Mesenchymal stem cell (in vitro differentiated cells and primary cell): ENCODE measurements at regions not wholly inside any gene's neighbourhood (a gene's known extent, or its start where the extent isn't known, plus 50 kb on each side); places are given as distances from the start of the nearest gene placed in this dataset.

Experiments
- DNase-seq: peaks from one replicate; pipeline ENCODE4 v3.0.0-alpha.2; 2013
- H2AFZ ChIP-seq: one replicate; pipeline ENCODE4 v1.6.1; 2013; ENCODE audit warnings: low read depth, mild to moderate bottlenecking, control low read depth, inconsistent platforms, low read length, moderate library complexity
- H2AK5ac ChIP-seq: 2 replicates; pipeline ENCODE4 v1.6.1; 2013; ENCODE audit warnings: low read length, moderate library complexity, mild to moderate bottlenecking, inconsistent platforms; ENCODE audit not compliant: severe bottlenecking
- H2BK120ac ChIP-seq: one replicate; pipeline ENCODE4 v1.6.1; 2013; ENCODE audit warnings: low read depth, mild to moderate bottlenecking, inconsistent platforms, low read length, moderate library complexity
- H2BK12ac ChIP-seq, 2 experiments: one replicate each; pipeline ENCODE4 v1.6.1; 2013; ENCODE audit warnings: inconsistent platforms in 2 of 2, low read length in 2 of 2, mild to moderate bottlenecking in 2 of 2, moderate library complexity in 2 of 2, control low read depth in 1 of 2
- H2BK15ac ChIP-seq: one replicate; pipeline ENCODE4 v1.6.1; 2013; ENCODE audit warnings: mild to moderate bottlenecking, low read depth, inconsistent platforms; ENCODE audit not compliant: poor library complexity, severe bottlenecking
- H2BK5ac ChIP-seq: 2 replicates; pipeline ENCODE4 v1.6.1; 2013; ENCODE audit warnings: low read depth, mild to moderate bottlenecking, low read length, control low read depth, inconsistent platforms; ENCODE audit not compliant: poor library complexity, severe bottlenecking
- H3K14ac ChIP-seq, 2 experiments: one replicate each; pipeline ENCODE4 v1.6.1; 2013; ENCODE audit warnings: inconsistent platforms in 2 of 2, low read length in 2 of 2, control low read depth in 1 of 2, mild to moderate bottlenecking in 1 of 2, moderate library complexity in 1 of 2
- H3K18ac ChIP-seq, 2 experiments: one replicate each; pipeline ENCODE4 v1.6.1; 2013; ENCODE audit warnings: inconsistent platforms in 2 of 2, low read length in 2 of 2, control low read depth in 1 of 2, low read depth in 1 of 2, mild to moderate bottlenecking in 1 of 2
- H3K23ac ChIP-seq, 2 experiments: one replicate each; pipeline ENCODE4 v1.6.1; 2013; ENCODE audit warnings: inconsistent platforms in 2 of 2, low read length in 2 of 2, mild to moderate bottlenecking in 2 of 2, moderate library complexity in 2 of 2, control low read depth in 1 of 2
- H3K27ac ChIP-seq: 2 replicates; pipeline ENCODE4 v1.5.1; 2013; ENCODE audit warnings: mild to moderate bottlenecking, moderate library complexity, low read length, control low read depth, inconsistent platforms; ENCODE audit not compliant: poor library complexity, severe bottlenecking
- H3K27me3 ChIP-seq, 2 experiments: 2 replicates each; pipeline versions ENCODE4 v1.6.1 to v1.7.0; 2013; ENCODE audit warnings: low read length in 2 of 2, mild to moderate bottlenecking in 2 of 2, moderate library complexity in 2 of 2, control low read depth in 1 of 2, inconsistent platforms in 1 of 2; ENCODE audit not compliant: control insufficient read depth in 1 of 2, insufficient read depth in 1 of 2
- H3K36me3 ChIP-seq, 2 experiments: 2 replicates each; pipeline versions ENCODE4 v1.6.1 to v1.7.0; 2013; ENCODE audit warnings: low read length in 2 of 2, control low read depth in 1 of 2, inconsistent platforms in 1 of 2, low read depth in 1 of 2, mild to moderate bottlenecking in 1 of 2; ENCODE audit not compliant: insufficient read depth in 2 of 2, control insufficient read depth in 1 of 2
- H3K4ac ChIP-seq, 2 experiments: one replicate each; pipeline ENCODE4 v1.6.1; 2013; ENCODE audit warnings: inconsistent platforms in 2 of 2, low read length in 2 of 2, mild to moderate bottlenecking in 2 of 2, moderate library complexity in 2 of 2, control low read depth in 1 of 2, low read depth in 1 of 2
- H3K4me1 ChIP-seq: 2 replicates; pipeline ENCODE4 v1.6.1; 2013; ENCODE audit warnings: low read depth, low read length, control low read depth; ENCODE audit not compliant: control insufficient read depth, insufficient read depth
- H3K4me2 ChIP-seq: 2 replicates; pipeline ENCODE4 v1.6.1; 2013; ENCODE audit warnings: low read length, mild to moderate bottlenecking, inconsistent platforms; ENCODE audit not compliant: poor library complexity, severe bottlenecking
- H3K4me3 ChIP-seq, 2 experiments: 2 replicates each; pipeline versions ENCODE4 v1.5.1 to v1.7.0; 2013; ENCODE audit warnings: low read length in 2 of 2, mild to moderate bottlenecking in 2 of 2, control low read depth in 1 of 2, low read depth in 1 of 2; ENCODE audit not compliant: insufficient read depth in 1 of 2
- H3K79me1 ChIP-seq: replicated peaks from 2 replicates; pipeline ENCODE4 v1.6.1; 2013; ENCODE audit warnings: mild to moderate bottlenecking, control low read depth, low read length, inconsistent platforms; ENCODE audit not compliant: poor library complexity, severe bottlenecking
- H3K9ac ChIP-seq: 2 replicates; pipeline ENCODE4 v1.7.0; 2013; ENCODE audit warnings: mild to moderate bottlenecking, low read length, moderate library complexity
- H3K9me3 ChIP-seq: 2 replicates; pipeline ENCODE4 v1.7.0; 2013; ENCODE audit warnings: mild to moderate bottlenecking, low read length; ENCODE audit not compliant: control insufficient read depth
- H4K8ac ChIP-seq: one replicate; pipeline ENCODE4 v1.6.1; 2013; ENCODE audit warnings: inconsistent platforms, mild to moderate bottlenecking, low read length, moderate library complexity
- H4K91ac ChIP-seq: one replicate; pipeline ENCODE4 v1.6.1; 2013; ENCODE audit warnings: mild to moderate bottlenecking, low read length, inconsistent platforms
- WGBS: methylation state at CpG from one replicate; pipeline ENCODE4 v1.1.7; 2013; ENCODE audit warnings: mixed read lengths; 5-methylcytosine and 5-hydroxymethylcytosine counted together

GRCh38 chr1:68346188-68346808 lies 103.5 kb downstream of the RPE65 start:
- no peak overlapping the region for H3K23ac ChIP-seq
- peak; percentile 54 for DNase-seq

GRCh38 chr1:68344208-68344607 lies 105.5 kb downstream of the RPE65 start:
- H3K79me1 ChIP-seq, result no peaks in the 10 kb centered on the region
- no peak overlapping the region for H3K4ac ChIP-seq
- no peak overlapping the region for H3K18ac ChIP-seq
- H3K27me3 ChIP-seq, result no peaks in the 10 kb centered on the region
- no peak overlapping the region for H3K4me3 ChIP-seq
- H2BK120ac ChIP-seq, result no peak overlapping the region
- H3K27ac ChIP-seq, result no peak overlapping the region
- H3K9me3 ChIP-seq, result no peaks in the 10 kb centered on the region
- H4K91ac ChIP-seq, result no peak overlapping the region
- 97% methylated on average over 4 of the region's 4 CpGs for WGBS
- DNase-seq, result no peak
- H2BK15ac ChIP-seq, result no peak overlapping the region
- H3K4me1 ChIP-seq, result no peaks in the 10 kb centered on the region
- no peak overlapping the region for H3K23ac ChIP-seq
- no peak overlapping the region for H2BK12ac ChIP-seq
- no peak overlapping the region for H4K8ac ChIP-seq
- no peak overlapping the region for H2AFZ ChIP-seq
- no peaks in the 10 kb centered on the region for H3K36me3 ChIP-seq
- H3K4me2 ChIP-seq, result no peak overlapping the region
- no peak overlapping the region for H2BK5ac ChIP-seq
- H3K14ac ChIP-seq, result no peak overlapping the region
- H3K9ac ChIP-seq, result no peak overlapping the region
- no peak overlapping the region for H2AK5ac ChIP-seq

More at GRCh38 chr1:68346188-68346808, 103.5 kb downstream of the RPE65 start:
- Histone ChIP-seq H3K27ac (no peak overlapping the region), H4K91ac (no peak overlapping the region), H3K4me1 (no peaks in the 10 kb centered on the region), H3K18ac (no peak overlapping the region), H3K9me3 (no peaks in the 10 kb centered on the region), H3K9ac (no peak overlapping the region), H2BK120ac (no peak overlapping the region), H3K79me1 (no peaks in the 10 kb centered on the region), H3K14ac (no peak overlapping the region), H4K8ac (no peak overlapping the region), H3K4me3 (no peak overlapping the region), H3K4me2 (no peak overlapping the region), H2BK12ac (no peak overlapping the region), H2AFZ (no peak overlapping the region), H3K4ac (no peak overlapping the region), H2BK5ac (no peak overlapping the region), H3K36me3 (no peaks in the 10 kb centered on the region), H3K27me3 (no peaks in the 10 kb centered on the region), H2AK5ac (no peak overlapping the region), H2BK15ac (no peak overlapping the region)
- no CpG with 5 or more reads among the region's 3 CpGs for WGBS

- no peak overlapping the region for H3K27ac ChIP-seq
- no peak overlapping the region for H3K4me2 ChIP-seq
- H3K79me1 ChIP-seq, result no peaks in the 10 kb centered on the region
- H3K23ac ChIP-seq, result no peak overlapping the region
- H2BK15ac ChIP-seq, result no peak overlapping the region
- no peak overlapping the region for H3K14ac ChIP-seq
- no peak overlapping the region for H4K91ac ChIP-seq
- no peak for DNase-seq
- H3K36me3 ChIP-seq, result no peaks in the 10 kb centered on the region
- no peak overlapping the region for H2AFZ ChIP-seq
- H3K9me3 ChIP-seq, result no peaks in the 10 kb centered on the region
- no peak overlapping the region for H4K8ac ChIP-seq
- no peak overlapping the region for H2BK12ac ChIP-seq
- H3K18ac ChIP-seq, result no peak overlapping the region
- WGBS, result 93% methylated on average over 4 of the region's 5 CpGs
- no peaks in the 10 kb centered on the region for H3K27me3 ChIP-seq
- no peak overlapping the region for H2BK120ac ChIP-seq
- no peak overlapping the region for H2BK5ac ChIP-seq
- no peak overlapping the region for H3K9ac ChIP-seq
- H2AK5ac ChIP-seq, result no peak overlapping the region
- H3K4me1 ChIP-seq, result no peaks in the 10 kb centered on the region
- H3K4me3 ChIP-seq, result no peak overlapping the region
- no peak overlapping the region for H3K4ac ChIP-seq
Observed at GRCh38 chr1:68340951-68341350, 108.6 kb upstream of the WLS start.

- H3K79me1 ChIP-seq, result no peaks in the 10 kb centered on the region
- no peak overlapping the region for H3K4ac ChIP-seq
- H2BK15ac ChIP-seq, result no peak overlapping the region
- peak; percentile 70 for DNase-seq
- no peak overlapping the region for H3K4me2 ChIP-seq
- no peak overlapping the region for H2BK120ac ChIP-seq
- no peak overlapping the region for H2AFZ ChIP-seq
- H2AK5ac ChIP-seq, result no peak overlapping the region
- H3K23ac ChIP-seq, result no peak overlapping the region
- no peak overlapping the region for H2BK12ac ChIP-seq
- no peaks in the 10 kb centered on the region for H3K4me1 ChIP-seq
- no peak overlapping the region for H3K14ac ChIP-seq
- H3K27ac ChIP-seq, result no peak overlapping the region
- H2BK5ac ChIP-seq, result no peak overlapping the region
- H3K9me3 ChIP-seq, result no peaks in the 10 kb centered on the region
- no peaks in the 10 kb centered on the region for H3K36me3 ChIP-seq
- no peak overlapping the region for H4K8ac ChIP-seq
- no peaks in the 10 kb centered on the region for H3K27me3 ChIP-seq
- no peak overlapping the region for H4K91ac ChIP-seq
- H3K9ac ChIP-seq, result peak overlapping the region; percentile 57
- peak overlapping the region in 1 of 2 experiments; percentile 19 for H3K18ac ChIP-seq
- H3K4me3 ChIP-seq, result no peak overlapping the region
Observed at GRCh38 chr1:68339505-68339904, 107.2 kb upstream of the WLS start.
